ENCODE measurements at regions not wholly inside any gene's neighbourhood (a gene's known extent, or its start where the extent isn't known, plus 50 kb on each side); places are given as distances from the start of the nearest gene placed in this dataset.
"Not testable (repeated sequence)": the region's sequence is repeated elsewhere in the genome, so short reads cannot be mapped to it uniquely, and the experiment has no call there.

- no peaks in the 10 kb centered on the region for H3K9me3 Mint-ChIP-seq
- TF ChIP-seq CTCF (IDR thresholded peaks at IDR 0.05): no peak
- no peaks in the 10 kb centered on the region for H3K4me1 Mint-ChIP-seq (ENCODE audit: low read depth)
- H3K36me3 Mint-ChIP-seq (ENCODE audit: low read depth): no peaks in the 10 kb centered on the region
- no peak for ATAC-seq
- H3K4me3 Mint-ChIP-seq: no peak overlapping the region
- intact Hi-C loops (cut with micrococcal nuclease): no loop called here
- no peak overlapping the region for H3K27ac Mint-ChIP-seq
- ChIA-PET CTCF (no interaction called here), POLR2A (no interaction called here)
- no peaks in the 10 kb centered on the region for H3K27me3 Mint-ChIP-seq
- no peak for DNase-seq
Measured at GRCh38 chrX:138082896-138083295, 517.0 kb downstream of the ZIC3 start.

GRCh38 chrX:138110910-138111309, 545.0 kb downstream of the ZIC3 start:
- CTCF ChIA-PET; H3K27ac Mint-ChIP-seq; DNase-seq; H3K4me3 Mint-ChIP-seq; H3K9me3 Mint-ChIP-seq; POLR2A ChIA-PET; H3K36me3 Mint-ChIP-seq (ENCODE audit: low read depth); intact Hi-C loops (cut with micrococcal nuclease); ATAC-seq; H3K4me1 Mint-ChIP-seq (ENCODE audit: low read depth); H3K27me3 Mint-ChIP-seq: not testable (repeated sequence)

- no peaks in the 10 kb centered on the region for H3K36me3 Mint-ChIP-seq (ENCODE audit: low read depth)
- no peak overlapping the region for H3K27ac Mint-ChIP-seq
- no peaks in the 10 kb centered on the region for H3K27me3 Mint-ChIP-seq
- DNase-seq (no peak), ATAC-seq (no peak)
- no peaks in the 10 kb centered on the region for H3K9me3 Mint-ChIP-seq
- no peak for TF ChIP-seq CTCF (IDR thresholded peaks at IDR 0.05)
- intact Hi-C loops (cut with micrococcal nuclease): loop anchor here (5.0 kb wide), 1 partner anchor 620 kb away; no protein-coding TSS in a partner anchor
- no peak overlapping the region for H3K4me3 Mint-ChIP-seq
- POLR2A ChIA-PET: no interaction called here
- H3K4me1 Mint-ChIP-seq (ENCODE audit: low read depth): no peaks in the 10 kb centered on the region
- CTCF ChIA-PET: interaction anchor here (1.2 to 1.3 kb wide), 4 partner anchors 10 to 619 kb away, joined by 3 read pairs; no protein-coding TSS in a partner anchor
Measured at GRCh38 chrX:138127314-138127713, 561.4 kb downstream of the ZIC3 start.

GRCh38 chrX:138128027-138128671, 562.2 kb downstream of the ZIC3 start:
- DNase-seq (no peak), ATAC-seq (peak; percentile 45)
- Mint-ChIP-seq H3K36me3 (ENCODE audit: low read depth) (no peaks in the 10 kb centered on the region), H3K4me1 (ENCODE audit: low read depth) (no peaks in the 10 kb centered on the region), H3K27me3 (no peaks in the 10 kb centered on the region), H3K9me3 (no peaks in the 10 kb centered on the region), H3K4me3 (no peak overlapping the region), H3K27ac (no peak overlapping the region)
- peak; percentile 29 for TF ChIP-seq CTCF (IDR thresholded peaks at IDR 0.05)
- ChIA-PET POLR2A (no interaction called here), CTCF (interaction anchor here (0.6 to 1.3 kb wide), 5 partner anchors 10 to 618 kb away, joined by 3 read pairs; no protein-coding TSS in a partner anchor)
- intact Hi-C loops (cut with micrococcal nuclease): loop anchor here (5.0 kb wide), 1 partner anchor 619 kb away; no protein-coding TSS in a partner anchor

GRCh38 chrX:138150709-138151108, 560.8 kb downstream of the FGF13 start:
- intact Hi-C loops (cut with micrococcal nuclease): no loop called here
- no peak for ATAC-seq
- DNase-seq: no peak
- no peaks in the 10 kb centered on the region for H3K9me3 Mint-ChIP-seq
- no peaks in the 10 kb centered on the region for H3K4me1 Mint-ChIP-seq (ENCODE audit: low read depth)
- no peaks in the 10 kb centered on the region for H3K27me3 Mint-ChIP-seq
- H3K36me3 Mint-ChIP-seq (ENCODE audit: low read depth): no peaks in the 10 kb centered on the region
- ChIA-PET POLR2A (no interaction called here), CTCF (no interaction called here)
- no peak for TF ChIP-seq CTCF (IDR thresholded peaks at IDR 0.05)
- no peak overlapping the region for H3K4me3 Mint-ChIP-seq
- H3K27ac Mint-ChIP-seq: no peak overlapping the region
